ENCODE measurements at regions not wholly inside any gene's neighbourhood (a gene's known extent, or its start where the extent isn't known, plus 50 kb on each side); places are given as distances from the start of the nearest gene placed in this dataset.

DNA sequence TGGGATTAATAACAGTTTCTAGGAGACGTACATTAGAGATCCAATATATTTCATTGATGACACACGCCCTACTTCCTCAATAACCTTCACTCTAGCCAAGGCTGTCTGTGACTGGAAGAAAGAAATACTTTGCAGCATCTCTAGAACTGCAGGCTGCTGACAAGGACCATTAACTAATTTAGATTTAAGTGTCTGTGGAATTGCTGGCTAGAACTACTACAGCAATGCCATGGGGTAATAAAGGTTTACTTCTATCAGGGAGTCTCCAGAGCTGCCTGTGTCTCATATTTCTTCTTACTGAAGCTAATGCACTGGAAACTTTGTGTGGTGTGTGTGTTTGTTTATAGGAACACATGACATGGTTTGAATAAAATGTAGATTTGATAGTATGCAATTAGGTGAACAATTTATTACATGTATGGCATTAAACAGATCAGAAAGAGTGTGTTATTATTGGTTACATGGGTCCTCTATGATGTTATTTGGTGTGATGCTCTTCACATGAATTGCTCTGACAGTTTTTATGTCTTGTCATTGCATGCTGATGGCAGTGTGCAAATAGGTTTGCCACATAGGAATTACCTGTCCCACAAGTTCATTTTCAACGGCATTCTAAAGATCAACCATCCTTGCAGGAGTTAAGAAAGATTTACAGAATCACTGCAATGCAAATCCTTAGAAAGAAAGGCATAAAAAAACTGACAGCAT lies 916.2 kb upstream of the CADM2 start:
- TF ChIP-seq, protein P1, sequence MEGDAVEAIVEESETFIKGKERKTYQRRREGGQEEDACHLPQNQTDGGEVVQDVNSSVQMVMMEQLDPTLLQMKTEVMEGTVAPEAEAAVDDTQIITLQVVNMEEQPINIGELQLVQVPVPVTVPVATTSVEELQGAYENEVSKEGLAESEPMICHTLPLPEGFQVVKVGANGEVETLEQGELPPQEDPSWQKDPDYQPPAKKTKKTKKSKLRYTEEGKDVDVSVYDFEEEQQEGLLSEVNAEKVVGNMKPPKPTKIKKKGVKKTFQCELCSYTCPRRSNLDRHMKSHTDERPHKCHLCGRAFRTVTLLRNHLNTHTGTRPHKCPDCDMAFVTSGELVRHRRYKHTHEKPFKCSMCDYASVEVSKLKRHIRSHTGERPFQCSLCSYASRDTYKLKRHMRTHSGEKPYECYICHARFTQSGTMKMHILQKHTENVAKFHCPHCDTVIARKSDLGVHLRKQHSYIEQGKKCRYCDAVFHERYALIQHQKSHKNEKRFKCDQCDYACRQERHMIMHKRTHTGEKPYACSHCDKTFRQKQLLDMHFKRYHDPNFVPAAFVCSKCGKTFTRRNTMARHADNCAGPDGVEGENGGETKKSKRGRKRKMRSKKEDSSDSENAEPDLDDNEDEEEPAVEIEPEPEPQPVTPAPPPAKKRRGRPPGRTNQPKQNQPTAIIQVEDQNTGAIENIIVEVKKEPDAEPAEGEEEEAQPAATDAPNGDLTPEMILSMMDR (IDR thresholded peaks at IDR 0.05; ENCODE audit: low read depth, low read length, missing input control): no peak
- TF ChIP-seq HNF4G (IDR thresholded peaks at IDR 0.05) (no peak), MAX (IDR thresholded peaks at IDR 0.05) (no peak), EGR1 (IDR thresholded peaks at IDR 0.05; ENCODE audit: low read depth in 2 of 2) (no peak), GABPA (IDR thresholded peaks at IDR 0.05 in 1 of 2, conservative IDR thresholded peaks at IDR 0.05 in 1 of 2) (no peak), YY1 (IDR thresholded peaks at IDR 0.05) (no peak), JUND (IDR thresholded peaks at IDR 0.05) (no peak), FOXA1 (IDR thresholded peaks at IDR 0.05) (no peak)
- TF ChIP-seq, protein P2, sequence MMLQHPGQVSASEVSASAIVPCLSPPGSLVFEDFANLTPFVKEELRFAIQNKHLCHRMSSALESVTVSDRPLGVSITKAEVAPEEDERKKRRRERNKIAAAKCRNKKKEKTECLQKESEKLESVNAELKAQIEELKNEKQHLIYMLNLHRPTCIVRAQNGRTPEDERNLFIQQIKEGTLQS (IDR thresholded peaks at IDR 0.05): no peak
- TF ChIP-seq, protein P3, sequence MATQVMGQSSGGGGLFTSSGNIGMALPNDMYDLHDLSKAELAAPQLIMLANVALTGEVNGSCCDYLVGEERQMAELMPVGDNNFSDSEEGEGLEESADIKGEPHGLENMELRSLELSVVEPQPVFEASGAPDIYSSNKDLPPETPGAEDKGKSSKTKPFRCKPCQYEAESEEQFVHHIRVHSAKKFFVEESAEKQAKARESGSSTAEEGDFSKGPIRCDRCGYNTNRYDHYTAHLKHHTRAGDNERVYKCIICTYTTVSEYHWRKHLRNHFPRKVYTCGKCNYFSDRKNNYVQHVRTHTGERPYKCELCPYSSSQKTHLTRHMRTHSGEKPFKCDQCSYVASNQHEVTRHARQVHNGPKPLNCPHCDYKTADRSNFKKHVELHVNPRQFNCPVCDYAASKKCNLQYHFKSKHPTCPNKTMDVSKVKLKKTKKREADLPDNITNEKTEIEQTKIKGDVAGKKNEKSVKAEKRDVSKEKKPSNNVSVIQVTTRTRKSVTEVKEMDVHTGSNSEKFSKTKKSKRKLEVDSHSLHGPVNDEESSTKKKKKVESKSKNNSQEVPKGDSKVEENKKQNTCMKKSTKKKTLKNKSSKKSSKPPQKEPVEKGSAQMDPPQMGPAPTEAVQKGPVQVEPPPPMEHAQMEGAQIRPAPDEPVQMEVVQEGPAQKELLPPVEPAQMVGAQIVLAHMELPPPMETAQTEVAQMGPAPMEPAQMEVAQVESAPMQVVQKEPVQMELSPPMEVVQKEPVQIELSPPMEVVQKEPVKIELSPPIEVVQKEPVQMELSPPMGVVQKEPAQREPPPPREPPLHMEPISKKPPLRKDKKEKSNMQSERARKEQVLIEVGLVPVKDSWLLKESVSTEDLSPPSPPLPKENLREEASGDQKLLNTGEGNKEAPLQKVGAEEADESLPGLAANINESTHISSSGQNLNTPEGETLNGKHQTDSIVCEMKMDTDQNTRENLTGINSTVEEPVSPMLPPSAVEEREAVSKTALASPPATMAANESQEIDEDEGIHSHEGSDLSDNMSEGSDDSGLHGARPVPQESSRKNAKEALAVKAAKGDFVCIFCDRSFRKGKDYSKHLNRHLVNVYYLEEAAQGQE (IDR thresholded peaks at IDR 0.05): no peak

Data from liver (tissue), 3 donors.